Naive thymus-derived CD8-positive, alpha-beta T cell (primary cell): ENCODE measurements at regions not wholly inside any gene's neighbourhood (a gene's known extent, or its start where the extent isn't known, plus 50 kb on each side); places are given as distances from the start of the nearest gene placed in this dataset.
A peak's percentile ranks its signal among the peaks of the same experiment; 100 is the strongest.

Source experiments
- ATAC-seq, 2 donors: fragments of 150-1000 bp; cut with Tn5 transposase in 1 of 2; sonication (Bioruptor Pico), chemical (Tn5 transposase) in 1 of 2; 1 replicate in 1 of 2; 2 replicates in 1 of 2; pipeline ENCODE4 v1.10.0; 2021; ENCODE audit warnings: mild to moderate bottlenecking in 2 of 2, moderate library complexity in 2 of 2
- POLR2A ChIA-PET: fragments of 350-600 bp; sonication (Branson Sonifier 250); formaldehyde crosslinking; loops from one replicate; lab custom pipeline; 2021; ENCODE audit warnings: antibody characterized with exemption; lab: Charles Lee
- DNase-seq, 10 donors: peaks; one replicate each; pipeline versions ENCODE4 v3.0.0 to v3.0.0-alpha.2; 2020 to 2022
- H3K27ac Mint-ChIP-seq, 10 donors: one replicate each; pipeline ENCODE4 v1.8.0; 2020 to 2022; ENCODE audit warnings: mild to moderate bottlenecking in 10 of 10, mixed read lengths in 10 of 10, moderate library complexity in 4 of 10, inconsistent platforms in 1 of 10
- H3K27me3 Mint-ChIP-seq, 5 donors: one replicate each; pipeline ENCODE4 v1.8.0; 2021 to 2022; ENCODE audit warnings: mixed read lengths in 5 of 5
- H3K36me3 Mint-ChIP-seq, 3 donors: one replicate each; pipeline ENCODE4 v1.8.0; 2020 to 2022; ENCODE audit warnings: mixed read lengths in 3 of 3, mild to moderate bottlenecking in 2 of 3, inconsistent platforms in 1 of 3
- H3K4me1 Mint-ChIP-seq, 4 donors: one replicate each; pipeline ENCODE4 v1.8.0; 2021 to 2022; ENCODE audit warnings: mixed read lengths in 4 of 4
- H3K4me3 Mint-ChIP-seq, 10 donors: one replicate each; pipeline ENCODE4 v1.8.0; 2020 to 2022; ENCODE audit warnings: mild to moderate bottlenecking in 10 of 10, mixed read lengths in 10 of 10, moderate library complexity in 6 of 10, inconsistent platforms in 1 of 10
- H3K9me3 Mint-ChIP-seq, 9 donors: one replicate each; pipeline ENCODE4 v1.8.0; 2020 to 2022; ENCODE audit warnings: mixed read lengths in 9 of 9, mild to moderate bottlenecking in 3 of 9, inconsistent platforms in 1 of 9, moderate library complexity in 1 of 9

DNA sequence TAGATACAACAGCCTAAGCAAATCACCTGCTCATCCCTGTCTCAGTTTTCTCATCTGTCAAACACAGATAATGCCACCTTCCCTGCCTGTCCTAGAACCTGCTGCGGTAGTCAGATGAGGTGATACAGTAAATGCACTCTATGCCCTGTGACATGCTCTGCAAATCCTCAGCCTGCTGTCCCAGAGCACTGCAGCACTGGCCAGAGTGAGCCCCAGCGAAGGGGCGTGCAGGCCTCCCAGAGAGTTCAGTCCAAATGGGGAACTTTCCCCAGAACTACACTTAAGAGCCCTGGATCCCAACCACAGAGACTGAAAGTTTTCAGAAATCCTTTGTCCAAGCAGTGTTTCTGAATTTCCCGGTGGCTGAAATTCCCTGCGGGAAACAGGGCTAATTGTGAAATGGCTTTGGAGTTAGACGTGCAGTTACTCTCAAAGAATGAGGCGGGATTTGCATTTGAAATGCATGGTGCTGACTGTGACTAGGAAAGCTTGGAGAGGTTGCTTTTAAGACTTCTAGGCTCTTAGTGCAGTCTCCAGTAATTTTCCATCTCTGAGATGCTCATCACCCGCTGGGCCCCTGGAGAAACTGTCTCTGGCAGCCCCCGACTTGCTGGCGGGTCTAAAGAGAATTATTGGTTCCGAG lies 206.5 kb upstream of the AJAP1 start:
- ATAC-seq (no peak), DNase-seq (no peak)
- no peaks in the 10 kb centered on the region for H3K9me3 Mint-ChIP-seq
- peaks cover 28 to 64% (median 40%) of the 10 kb centered on the region in 5 donors for H3K27me3 Mint-ChIP-seq
- H3K27ac Mint-ChIP-seq, result peak overlapping the region in 1 of 10 donors; percentile 24
- no peak overlapping the region for H3K4me3 Mint-ChIP-seq
- H3K36me3 Mint-ChIP-seq, result no peaks in the 10 kb centered on the region
- peaks cover 0 to 2% (median 0%) of the 10 kb centered on the region in 4 donors for H3K4me1 Mint-ChIP-seq
- POLR2A ChIA-PET, result no interaction called here

DNA sequence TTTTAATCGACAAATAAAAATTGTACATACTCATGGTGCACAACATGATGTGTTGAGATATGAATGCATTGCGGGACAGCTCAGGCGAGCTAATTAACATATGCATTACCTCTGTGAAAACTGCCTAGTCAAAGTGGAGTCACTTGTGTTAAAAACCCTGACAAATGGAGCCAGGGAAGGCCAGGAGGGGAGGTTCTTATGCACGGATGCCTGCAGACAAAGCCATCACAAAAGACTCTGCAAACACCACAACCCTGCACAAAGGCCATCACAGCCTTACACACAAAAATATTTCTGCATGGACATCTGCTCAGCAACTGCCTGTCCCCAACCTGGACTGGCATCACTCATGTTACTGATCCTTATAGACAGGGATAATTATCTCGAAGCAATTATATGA lies 204.4 kb upstream of the AJAP1 start:
- Mint-ChIP-seq H3K9me3 (peaks cover 0 to 3% (median 0%) of the 10 kb centered on the region in 9 donors), H3K36me3 (no peaks in the 10 kb centered on the region), H3K4me3 (no peak overlapping the region), H3K27me3 (peaks cover 19 to 52% (median 37%) of the 10 kb centered on the region in 5 donors), H3K4me1 (peaks cover 0 to 2% (median 0%) of the 10 kb centered on the region in 4 donors), H3K27ac (no peak overlapping the region)
- DNase-seq (no peak), ATAC-seq (no peak)
- POLR2A ChIA-PET, result no interaction called here

DNA sequence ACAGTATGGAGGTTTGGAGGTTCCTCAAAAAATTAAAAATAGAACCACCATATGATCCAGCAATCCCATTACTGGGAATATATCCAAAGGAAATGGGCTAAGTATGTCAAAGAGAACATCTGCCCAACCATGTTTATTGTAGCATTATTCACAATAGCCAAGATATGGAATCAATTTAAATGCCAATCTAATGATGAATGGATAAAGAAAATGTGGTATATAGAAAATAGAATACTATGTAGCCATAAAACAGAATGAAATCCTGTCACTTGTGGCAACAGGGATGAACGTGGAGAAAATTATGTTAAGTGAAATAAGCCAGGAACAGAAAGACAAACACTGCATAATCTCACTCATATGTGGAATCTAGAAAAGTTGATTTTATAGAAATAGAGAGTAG lies 201.7 kb upstream of the AJAP1 start:
- peaks cover 0 to 10% (median 4%) of the 10 kb centered on the region in 9 donors for H3K9me3 Mint-ChIP-seq
- ATAC-seq (no peak), DNase-seq (no peak)
- H3K4me1 Mint-ChIP-seq, result no peaks in the 10 kb centered on the region
- POLR2A ChIA-PET, result no interaction called here
- no peak overlapping the region for H3K4me3 Mint-ChIP-seq
- no peaks in the 10 kb centered on the region for H3K36me3 Mint-ChIP-seq
- no peak overlapping the region for H3K27ac Mint-ChIP-seq
- peaks cover 2 to 29% (median 15%) of the 10 kb centered on the region in 5 donors for H3K27me3 Mint-ChIP-seq

DNA sequence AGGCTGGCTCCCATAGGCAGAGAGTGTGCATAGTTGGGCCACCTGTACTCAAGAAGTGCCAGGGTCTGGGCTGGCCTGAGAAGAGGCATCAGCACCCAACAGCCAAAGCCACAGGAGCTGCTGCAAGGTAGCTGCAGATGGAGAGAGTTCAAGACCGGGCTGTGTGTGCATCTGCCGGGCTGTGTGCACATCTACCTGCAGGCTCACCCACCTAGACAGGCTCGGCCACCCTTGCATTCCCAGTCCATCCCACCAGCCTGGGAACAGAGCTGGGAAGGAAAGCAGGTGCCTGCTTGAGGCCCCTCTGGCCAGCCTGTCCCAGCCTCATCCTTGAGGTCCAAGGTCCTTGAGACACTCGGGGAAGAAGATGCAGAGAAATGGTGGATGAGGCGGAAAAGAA lies 194.4 kb upstream of the AJAP1 start:
- Mint-ChIP-seq H3K27me3 (peaks cover 0 to 5% (median 0%) of the 10 kb centered on the region in 5 donors), H3K4me1 (peaks cover 0 to 1% (median 0%) of the 10 kb centered on the region in 4 donors), H3K4me3 (no peak overlapping the region), H3K9me3 (peaks cover 0 to 10% (median 4%) of the 10 kb centered on the region in 9 donors), H3K27ac (peak overlapping the region in 2 of 10 donors; percentile 46 to 56), H3K36me3 (no peaks in the 10 kb centered on the region)
- ATAC-seq (no peak), DNase-seq (no peak)
- POLR2A ChIA-PET, result no interaction called here

DNA sequence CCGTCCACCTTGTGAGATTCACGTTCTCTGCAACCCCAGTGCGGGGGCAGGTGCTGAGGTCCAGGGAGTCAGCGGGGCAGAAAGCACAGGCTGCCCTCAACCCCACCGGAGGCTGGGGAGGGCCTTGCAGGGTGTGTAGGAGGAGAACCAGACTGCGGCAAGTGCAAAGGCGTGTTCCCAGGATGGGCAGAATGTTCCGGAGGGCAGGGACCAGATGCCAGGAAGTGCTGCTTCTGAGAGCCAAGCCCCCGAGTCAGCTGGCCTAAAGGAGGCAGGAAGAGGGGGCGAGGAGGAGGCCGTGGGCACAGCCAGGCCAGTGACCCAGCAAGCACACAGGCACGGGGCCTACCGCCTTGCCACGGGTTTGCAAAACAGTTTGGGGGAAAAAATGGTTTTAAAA lies 193.8 kb upstream of the AJAP1 start:
- Mint-ChIP-seq H3K27ac (peak overlapping the region in 1 of 10 donors; percentile 4), H3K36me3 (no peaks in the 10 kb centered on the region), H3K27me3 (peaks cover 0 to 5% (median 1%) of the 10 kb centered on the region in 5 donors), H3K9me3 (peaks cover 0 to 10% (median 4%) of the 10 kb centered on the region in 9 donors), H3K4me3 (no peak overlapping the region), H3K4me1 (peaks cover 0 to 1% (median 0%) of the 10 kb centered on the region in 4 donors)
- POLR2A ChIA-PET, result no interaction called here
- DNase-seq (no peak), ATAC-seq (no peak)

DNA sequence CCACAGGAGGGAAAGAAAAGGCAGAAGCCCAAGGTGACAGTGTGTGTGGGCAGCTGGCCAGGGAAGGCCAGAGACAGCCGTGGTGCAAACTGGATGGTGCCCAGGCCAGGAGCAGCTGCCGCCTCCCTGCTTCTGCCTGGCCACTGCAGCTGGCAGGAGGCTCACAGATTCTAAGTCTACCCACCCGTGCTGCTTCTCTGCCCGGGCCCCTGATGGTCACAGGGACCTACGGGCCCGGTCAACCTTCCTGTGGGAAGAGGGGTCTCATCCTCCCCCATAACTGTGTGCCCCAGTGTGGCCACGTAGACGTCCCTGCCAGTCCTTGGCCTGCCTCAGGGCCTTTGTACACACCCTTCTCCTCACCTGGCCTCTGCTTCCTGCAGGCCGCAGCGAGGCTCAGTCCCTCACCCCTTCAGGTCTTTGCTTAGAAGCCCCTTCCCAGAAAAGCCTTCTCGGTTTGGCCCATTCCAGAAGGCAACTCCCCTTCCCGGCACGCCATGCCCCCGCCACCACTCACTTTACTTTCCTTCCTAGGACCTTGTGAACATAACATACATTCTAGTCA lies 192.6 kb upstream of the AJAP1 start:
- no peaks in the 10 kb centered on the region for H3K36me3 Mint-ChIP-seq
- POLR2A ChIA-PET, result no interaction called here
- DNase-seq, result no peak

DNA sequence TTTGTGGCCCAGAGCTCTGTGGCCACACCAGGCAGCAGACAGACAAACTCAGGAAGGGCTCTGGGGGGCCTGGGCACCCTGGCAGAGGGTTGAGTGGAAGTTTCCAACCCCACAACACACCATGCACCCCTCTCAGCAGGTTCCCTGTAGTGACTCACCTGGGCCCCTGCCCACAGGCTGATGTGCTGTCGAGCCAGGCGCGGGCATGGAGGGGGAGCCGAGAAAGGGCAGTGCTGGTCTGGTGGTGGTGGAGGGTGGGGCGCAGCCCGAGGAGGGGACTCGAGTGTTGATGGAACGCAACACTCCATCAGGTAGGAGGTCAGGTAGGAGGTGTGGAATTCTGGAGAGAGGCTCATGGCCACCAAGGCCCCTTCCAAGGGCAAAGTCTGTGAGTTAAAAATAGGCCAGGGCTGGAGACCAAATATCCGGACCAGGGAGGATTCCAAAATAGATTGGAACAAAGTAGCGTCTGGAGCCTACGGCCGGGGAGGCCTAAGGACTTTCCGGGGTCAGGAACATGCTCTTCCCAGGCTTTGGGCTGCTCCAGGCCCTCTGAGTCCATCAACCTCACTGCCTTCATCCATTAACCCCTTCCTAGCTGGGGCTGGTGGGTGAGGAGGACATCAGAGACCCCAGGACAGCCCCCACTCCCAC lies 191.5 kb upstream of the AJAP1 start:
- ATAC-seq (no peak), DNase-seq (no peak)
- Mint-ChIP-seq H3K27ac (no peak overlapping the region), H3K9me3 (no peaks in the 10 kb centered on the region), H3K4me3 (no peak overlapping the region), H3K36me3 (no peaks in the 10 kb centered on the region), H3K27me3 (peaks cover 0 to 11% (median 5%) of the 10 kb centered on the region in 5 donors), H3K4me1 (peaks cover 0 to 1% (median 0%) of the 10 kb centered on the region in 4 donors)
- POLR2A ChIA-PET, result no interaction called here

More for the DNA sequence above, 192.6 kb upstream of the AJAP1 start:
- Mint-ChIP-seq H3K4me3 (no peak overlapping the region), H3K27me3 (peaks cover 0 to 8% (median 3%) of the 10 kb centered on the region in 5 donors), H3K4me1 (peaks cover 0 to 1% (median 0%) of the 10 kb centered on the region in 4 donors), H3K9me3 (peaks cover 0 to 3% (median 0%) of the 10 kb centered on the region in 9 donors), H3K27ac (peak overlapping the region in 1 of 10 donors; percentile 54)
- no peak for ATAC-seq

DNA sequence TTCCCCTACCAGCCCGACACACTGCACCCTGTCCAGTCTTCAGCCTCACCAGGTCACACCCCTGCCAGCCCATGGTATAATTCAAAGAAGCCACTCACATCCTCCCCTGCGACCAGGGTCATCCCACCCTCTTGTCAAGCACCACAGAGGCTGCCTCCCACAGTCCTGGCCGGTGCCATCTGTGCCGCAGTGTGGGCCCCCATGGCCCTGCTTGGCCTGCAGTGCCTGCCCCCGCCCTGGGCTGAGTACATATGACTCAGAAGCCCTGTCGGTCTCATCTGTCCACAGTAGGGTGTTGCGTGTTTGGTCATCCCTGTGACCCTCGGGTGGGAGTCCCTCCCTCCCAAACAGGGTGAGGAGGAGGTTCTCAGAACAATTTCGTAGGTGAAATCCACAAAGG lies 190.8 kb upstream of the AJAP1 start:
- POLR2A ChIA-PET, result no interaction called here
- no peaks in the 10 kb centered on the region for H3K9me3 Mint-ChIP-seq
- ATAC-seq (no peak), DNase-seq (no peak)
- H3K4me3 Mint-ChIP-seq, result no peak overlapping the region
- H3K4me1 Mint-ChIP-seq, result peaks cover 0 to 1% (median 0%) of the 10 kb centered on the region in 4 donors
- H3K27me3 Mint-ChIP-seq, result peaks cover 0 to 11% (median 5%) of the 10 kb centered on the region in 5 donors
- H3K36me3 Mint-ChIP-seq, result no peaks in the 10 kb centered on the region
- H3K27ac Mint-ChIP-seq, result no peak overlapping the region

DNA sequence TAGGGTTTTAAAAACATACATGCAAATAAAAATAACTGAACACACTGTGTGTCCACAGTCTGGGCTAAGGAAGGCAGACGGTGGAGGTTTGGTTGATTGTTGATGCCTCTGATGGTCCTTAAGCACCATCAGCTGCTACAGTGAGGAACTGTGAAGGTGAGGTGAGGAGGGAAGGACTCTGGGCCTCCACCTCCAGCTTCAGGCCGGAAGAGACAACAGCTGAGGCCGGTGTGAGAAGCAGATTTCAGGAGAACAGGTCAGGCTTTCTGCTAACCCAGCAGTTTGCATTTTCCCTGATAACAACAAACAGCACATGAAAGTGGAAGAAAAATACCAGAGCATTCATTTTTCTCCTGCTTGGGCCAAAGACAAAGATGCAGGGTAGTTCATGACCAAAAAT lies 189.9 kb upstream of the AJAP1 start:
- POLR2A ChIA-PET, result no interaction called here
- Mint-ChIP-seq H3K36me3 (no peaks in the 10 kb centered on the region), H3K9me3 (no peaks in the 10 kb centered on the region)

DNA sequence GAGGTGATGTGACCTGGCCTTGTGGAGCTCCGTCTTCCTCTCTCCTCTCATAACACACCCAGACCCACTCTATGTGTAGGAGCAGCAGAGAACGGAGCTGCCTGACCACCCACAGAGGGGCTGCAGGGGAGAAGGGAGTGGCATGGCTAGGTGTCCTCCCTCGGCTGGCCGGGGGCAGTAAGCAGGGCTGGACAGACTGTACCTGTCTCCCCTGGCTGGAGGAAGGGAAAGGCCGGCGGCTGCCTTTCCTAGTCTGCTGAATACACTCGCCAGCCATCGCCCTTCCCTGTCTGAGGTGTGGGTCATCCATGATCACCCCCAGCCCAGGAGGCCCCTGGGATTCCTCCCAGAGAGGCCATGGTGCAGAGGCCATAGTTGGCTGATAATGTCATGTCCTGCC lies 187.2 kb upstream of the AJAP1 start:
- Mint-ChIP-seq H3K36me3 (no peaks in the 10 kb centered on the region), H3K4me3 (no peak overlapping the region), H3K27me3 (peaks cover 0 to 9% (median 6%) of the 10 kb centered on the region in 5 donors), H3K9me3 (no peaks in the 10 kb centered on the region), H3K27ac (no peak overlapping the region), H3K4me1 (peaks cover 0 to under 1% (median 0%) of the 10 kb centered on the region in 4 donors)
- ATAC-seq, result no peak
- POLR2A ChIA-PET, result no interaction called here
- DNase-seq, result no peak

More for the DNA sequence above, 189.9 kb upstream of the AJAP1 start:
- ATAC-seq (no peak), DNase-seq (no peak)
- no peak overlapping the region for H3K4me3 Mint-ChIP-seq
- no peak overlapping the region for H3K27ac Mint-ChIP-seq
- H3K27me3 Mint-ChIP-seq, result peaks cover 0 to 14% (median 6%) of the 10 kb centered on the region in 5 donors
- H3K4me1 Mint-ChIP-seq, result peaks cover 0 to 1% (median 0%) of the 10 kb centered on the region in 4 donors

DNA sequence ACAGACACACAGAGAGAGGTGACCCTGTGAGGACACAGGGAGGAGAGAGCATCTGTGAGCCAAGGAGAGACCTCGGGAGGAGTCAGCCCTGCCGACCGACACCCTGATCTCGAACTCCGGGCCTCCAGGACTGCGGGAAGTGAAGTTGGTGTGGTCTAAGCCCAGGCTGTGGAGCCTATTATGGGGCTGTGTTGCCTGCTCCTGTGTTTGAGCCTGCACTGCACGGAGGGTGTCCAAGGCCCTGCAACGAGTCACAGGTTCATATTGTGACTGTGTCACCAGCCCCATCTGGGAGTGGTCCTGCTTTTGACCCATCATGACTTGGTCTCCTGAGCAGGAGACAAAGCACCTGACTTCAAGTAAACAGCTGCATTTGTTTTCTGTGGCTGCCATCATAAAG lies 186.0 kb upstream of the AJAP1 start:
- Mint-ChIP-seq H3K9me3 (no peaks in the 10 kb centered on the region), H3K27me3 (peaks cover 0 to 9% (median 6%) of the 10 kb centered on the region in 5 donors), H3K4me1 (no peaks in the 10 kb centered on the region), H3K36me3 (no peaks in the 10 kb centered on the region), H3K4me3 (no peak overlapping the region), H3K27ac (no peak overlapping the region)
- POLR2A ChIA-PET, result no interaction called here
- DNase-seq (no peak), ATAC-seq (no peak)

DNA sequence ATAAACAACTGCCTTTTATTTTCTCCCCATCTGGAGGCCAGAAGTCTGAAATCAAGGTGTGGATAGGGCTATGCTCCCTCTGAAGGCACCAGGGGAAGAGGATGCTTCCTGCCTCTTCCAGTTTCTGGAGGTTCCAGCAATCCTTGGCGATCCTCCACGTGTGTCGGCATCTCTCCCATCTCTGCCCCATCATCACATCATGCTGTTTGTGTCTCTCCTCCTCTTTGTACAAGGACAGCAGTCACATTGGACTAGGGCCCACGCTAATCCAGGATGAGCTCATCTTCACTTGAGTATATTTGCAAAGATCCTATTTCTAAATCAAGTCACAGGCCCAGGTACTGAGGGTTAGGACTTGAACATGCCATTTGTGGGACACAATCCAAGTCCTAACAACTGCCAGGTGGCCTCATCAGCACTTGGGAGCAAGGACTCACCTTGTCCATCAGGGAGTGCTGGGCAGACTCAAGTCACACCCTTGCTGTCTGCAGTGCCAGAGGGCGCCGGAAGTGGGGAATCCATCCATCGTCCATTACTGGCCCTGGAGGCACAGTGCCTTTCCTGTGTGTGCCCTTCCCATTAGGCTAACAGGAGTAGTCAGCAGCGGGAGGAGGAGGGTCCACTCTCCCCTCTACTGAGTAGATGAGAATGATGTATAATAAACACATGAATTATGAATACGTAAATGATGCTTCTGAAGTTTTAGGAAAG lies 185.4 kb upstream of the AJAP1 start:
- no peak for DNase-seq
- Mint-ChIP-seq H3K36me3 (no peaks in the 10 kb centered on the region), H3K9me3 (no peaks in the 10 kb centered on the region), H3K4me3 (no peak overlapping the region), H3K4me1 (no peaks in the 10 kb centered on the region), H3K27me3 (peaks cover 0 to 9% (median 6%) of the 10 kb centered on the region in 5 donors), H3K27ac (peak overlapping the region in 1 of 10 donors; percentile 34)
- POLR2A ChIA-PET, result no interaction called here
- ATAC-seq, result no peak
